Stimulated activated CD4-positive, alpha-beta T cell treated with anti-CD3 and anti-CD28 coated beads, Interleukin-15, amount 100 ng/mL, for 1 hour (primary cell): ENCODE measurements at regions not wholly inside any gene's neighbourhood (a gene's known extent, or its start where the extent isn't known, plus 50 kb on each side); places are given as distances from the start of the nearest gene placed in this dataset.

Experiments used
- DNase-seq, 2 donors: peaks; one replicate each; pipeline ENCODE4 v3.0.0-alpha.2; 2020; ENCODE audit warnings: low read depth in 1 of 2, low spot score in 1 of 2

- no peak for DNase-seq
Observed at GRCh38 chr10:78688901-78689583, 379.7 kb upstream of the ZMIZ1 start.

DNA sequence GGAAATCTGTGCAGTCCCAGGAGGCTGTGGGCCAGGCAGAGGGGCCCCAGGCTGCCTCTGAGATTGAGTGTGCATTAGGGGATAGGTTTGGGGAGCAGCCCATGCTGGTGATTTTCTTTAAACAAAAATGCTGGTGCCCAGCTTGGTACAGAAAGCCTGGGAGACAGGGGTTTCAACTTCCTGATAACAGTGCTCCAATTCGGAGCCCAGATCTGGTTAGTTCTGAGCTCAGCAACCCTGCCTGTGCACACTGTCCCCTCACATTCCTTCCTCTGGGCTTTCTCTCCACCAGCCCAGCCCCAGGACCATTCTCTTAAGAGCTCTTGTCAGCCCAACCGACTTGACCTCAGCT lies 379.2 kb upstream of the ZMIZ1 start:
- no peak for DNase-seq

GRCh38 chr10:78690354-78691111 lies 378.2 kb upstream of the ZMIZ1 start:
- DNase-seq: no peak

GRCh38 chr10:78691301-78692030 lies 377.3 kb upstream of the ZMIZ1 start:
- DNase-seq: no peak

DNA sequence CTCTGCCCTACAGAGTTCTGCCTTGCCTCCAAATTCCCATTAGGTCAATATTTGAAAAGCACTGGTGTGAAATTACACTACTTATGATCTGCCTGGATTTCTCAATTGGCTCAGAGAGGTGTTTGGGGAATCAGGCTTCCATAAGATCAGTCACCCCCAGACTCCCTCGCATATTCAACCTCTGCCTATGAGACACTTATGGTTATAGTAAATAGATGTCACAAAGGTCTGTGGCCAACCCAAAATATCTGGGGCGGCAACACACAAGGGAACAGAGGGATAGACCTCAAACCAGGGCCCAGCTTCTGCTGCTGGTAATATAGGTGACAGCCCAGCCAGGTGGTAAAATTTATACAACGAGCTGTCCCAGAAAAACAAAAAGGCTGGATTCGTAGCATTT lies 376.7 kb upstream of the ZMIZ1 start:
- DNase-seq: no peak

- no peak for DNase-seq
Observed at GRCh38 chr10:78695846-78696245, 372.9 kb upstream of the ZMIZ1 start.

DNA sequence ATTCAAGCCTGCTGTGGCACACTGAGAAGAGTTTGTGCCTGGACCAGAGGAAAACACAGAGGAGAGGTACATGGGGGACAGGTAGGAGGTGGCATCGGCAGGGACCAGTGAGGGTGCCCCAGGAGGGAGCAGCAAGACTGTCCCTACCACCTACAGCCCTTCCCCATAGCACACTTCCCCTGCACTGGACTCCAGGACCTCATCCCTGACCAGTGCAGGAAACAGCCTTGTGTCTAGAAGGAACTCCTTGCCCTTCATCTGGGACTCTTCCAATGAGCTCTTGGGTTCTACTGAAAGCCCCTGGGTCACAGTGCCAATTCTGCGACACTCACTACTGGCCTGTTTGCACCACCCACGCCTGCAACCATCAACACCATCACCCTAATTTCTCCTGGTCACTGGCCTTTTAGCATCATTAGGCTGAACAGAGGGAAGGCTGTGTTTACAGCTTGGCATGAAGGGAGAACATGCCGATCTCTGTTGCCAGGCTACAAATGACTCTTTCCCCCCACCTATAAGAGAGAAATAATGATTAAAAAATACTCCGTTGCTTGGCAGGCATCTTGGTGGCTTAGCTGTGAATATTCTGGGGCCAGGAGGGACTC lies 371.9 kb upstream of the ZMIZ1 start:
- no peak for DNase-seq

- no peak for DNase-seq
Observed at GRCh38 chr10:78699971-78700370, 368.8 kb upstream of the ZMIZ1 start.

DNA sequence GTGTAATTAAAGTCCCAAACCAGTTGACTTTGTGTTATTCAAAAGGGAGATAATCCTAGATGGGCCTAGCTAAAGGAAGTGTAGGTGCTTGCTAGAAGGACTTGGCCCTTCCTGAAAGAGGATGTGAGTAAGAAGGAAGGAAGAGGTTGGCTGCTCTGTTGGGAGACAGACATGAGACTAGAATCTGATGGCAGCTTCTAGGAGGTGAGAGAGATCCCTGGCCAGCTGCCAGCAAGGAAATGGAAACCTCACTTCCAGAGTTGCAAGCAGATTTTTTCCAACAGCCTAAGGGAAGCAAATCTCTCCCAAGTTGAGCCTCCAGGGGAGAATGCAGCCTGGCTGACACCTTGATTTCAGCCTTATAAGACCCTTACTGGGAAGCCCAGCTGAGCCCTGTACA lies 368.4 kb upstream of the ZMIZ1 start:
- DNase-seq: no peak

GRCh38 chr10:78700816-78701520 lies 367.8 kb upstream of the ZMIZ1 start:
- DNase-seq: no peak

DNA sequence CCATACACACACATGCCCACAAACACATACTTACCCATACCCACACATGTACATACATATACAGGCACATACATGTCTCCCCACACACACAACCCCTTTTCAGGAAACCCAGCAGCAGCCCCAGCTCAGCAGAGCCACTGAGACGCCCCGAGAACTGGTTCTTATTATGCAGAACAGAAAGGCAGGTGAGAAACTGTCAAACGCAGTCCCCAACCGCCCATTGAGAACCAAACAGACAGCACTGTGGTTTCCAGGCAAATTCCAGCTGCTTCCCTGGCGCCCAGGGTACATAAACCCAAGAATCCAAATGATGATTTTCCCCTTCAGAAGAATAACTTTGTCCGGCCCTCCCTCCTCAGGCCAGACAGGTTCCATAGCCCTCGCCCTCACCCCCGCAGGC lies 366.6 kb upstream of the ZMIZ1 start:
- DNase-seq: no peak

DNA sequence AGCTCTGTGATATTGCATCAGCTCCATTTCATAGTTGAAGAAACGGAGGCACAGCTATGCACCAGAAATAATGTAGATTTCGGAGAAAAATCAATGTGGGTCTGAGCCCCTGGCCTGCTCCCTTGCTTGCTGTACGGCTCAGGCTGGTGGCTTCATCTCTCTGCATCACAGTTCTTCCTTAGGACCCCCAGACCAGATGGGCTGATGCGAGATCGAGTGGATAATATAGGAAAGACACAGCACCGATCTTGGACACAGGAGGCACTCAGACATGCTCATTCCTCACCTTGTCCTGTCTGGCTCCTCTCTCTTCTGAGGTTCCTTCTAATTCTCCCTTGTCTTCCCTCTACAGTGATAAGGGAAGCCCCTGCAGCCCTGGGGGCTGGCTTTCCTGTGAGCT lies 365.9 kb upstream of the ZMIZ1 start:
- no peak for DNase-seq

- DNase-seq: no peak
Observed at GRCh38 chr10:78703593-78703992, 365.2 kb upstream of the ZMIZ1 start.

DNA sequence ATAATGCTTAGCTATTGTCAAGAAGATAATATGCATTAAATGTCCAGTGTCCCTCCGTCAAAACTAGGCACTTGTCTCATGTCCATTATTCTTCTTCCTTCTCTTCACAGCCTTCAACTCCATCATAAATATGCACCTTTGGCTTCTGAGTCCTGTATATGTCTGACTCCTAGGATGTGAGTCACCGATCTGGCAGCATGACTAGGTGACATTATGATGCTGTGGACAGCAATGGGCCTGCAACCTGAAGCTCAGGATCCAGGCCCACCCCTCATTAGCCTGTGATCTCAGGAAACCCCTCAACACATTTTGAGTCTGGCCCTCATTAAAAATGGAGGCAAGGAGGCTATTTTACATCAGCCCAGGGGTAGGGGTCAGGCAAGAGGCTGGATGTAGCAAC lies 362.5 kb upstream of the ZMIZ1 start:
- DNase-seq: no peak

DNA sequence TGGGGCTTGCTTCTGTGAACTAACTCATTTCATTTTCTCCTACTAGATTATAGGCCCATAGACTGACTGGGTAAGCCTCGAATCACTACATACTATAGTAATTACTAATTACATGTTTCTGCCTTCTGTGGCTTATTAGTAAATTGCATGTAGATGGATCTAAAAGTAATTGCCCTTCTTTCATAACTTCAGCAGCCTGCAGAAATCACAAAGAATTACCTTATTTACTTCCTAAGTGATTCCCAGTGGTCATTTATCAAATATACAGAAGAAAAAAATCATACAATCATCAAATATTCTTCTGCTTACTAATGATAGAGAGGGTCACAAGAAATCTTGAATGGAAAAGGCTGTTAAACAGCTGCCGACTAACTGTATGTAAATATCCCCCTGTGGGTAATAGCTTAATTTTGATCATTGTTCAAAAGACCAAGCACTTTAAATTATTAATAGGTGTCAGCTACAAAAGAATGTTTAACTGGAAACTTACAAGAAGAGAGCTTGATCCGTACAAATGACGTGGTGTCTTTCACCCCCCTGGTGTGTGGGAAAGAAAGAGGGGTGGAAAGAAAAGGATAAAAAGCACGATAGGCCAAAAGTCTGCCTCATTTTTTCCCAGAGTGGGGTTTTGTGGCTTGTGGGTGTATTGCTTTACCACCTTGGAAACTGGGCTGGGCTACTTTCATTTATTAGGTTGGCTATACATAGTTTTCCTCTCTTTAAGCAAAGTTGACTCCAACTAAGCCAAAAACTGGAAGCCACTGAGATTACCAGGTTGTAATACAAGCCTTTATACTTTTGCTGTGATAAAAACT lies 361.8 kb upstream of the ZMIZ1 start:
- no peak for DNase-seq

GRCh38 chr10:78707745-78708144 lies 361.0 kb upstream of the ZMIZ1 start:
- no peak for DNase-seq

- DNase-seq: no peak
Observed at GRCh38 chr10:78712147-78712546, 356.6 kb upstream of the ZMIZ1 start.

- no peak for DNase-seq
Observed at GRCh38 chr10:78713659-78714058, 355.1 kb upstream of the ZMIZ1 start.

DNA sequence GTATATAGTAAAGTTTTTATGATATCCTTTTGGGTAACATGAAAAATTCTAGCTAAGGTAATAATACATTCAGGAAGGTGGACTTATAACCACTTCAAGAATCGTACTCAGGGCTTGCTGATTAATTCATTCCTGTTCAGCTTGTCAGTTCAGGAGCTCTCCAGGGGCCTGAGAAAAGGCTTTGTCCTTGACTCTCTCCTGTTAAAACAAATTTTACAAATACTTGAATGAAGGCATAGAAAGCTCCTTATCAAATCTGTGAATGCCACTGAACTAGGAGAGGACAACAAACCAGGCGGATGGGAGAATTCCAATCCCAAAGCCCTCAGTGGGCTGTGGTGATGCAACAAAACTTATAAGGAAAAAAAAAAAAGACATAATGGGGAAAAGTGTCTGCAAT lies 354.5 kb upstream of the ZMIZ1 start:
- no peak for DNase-seq

DNA sequence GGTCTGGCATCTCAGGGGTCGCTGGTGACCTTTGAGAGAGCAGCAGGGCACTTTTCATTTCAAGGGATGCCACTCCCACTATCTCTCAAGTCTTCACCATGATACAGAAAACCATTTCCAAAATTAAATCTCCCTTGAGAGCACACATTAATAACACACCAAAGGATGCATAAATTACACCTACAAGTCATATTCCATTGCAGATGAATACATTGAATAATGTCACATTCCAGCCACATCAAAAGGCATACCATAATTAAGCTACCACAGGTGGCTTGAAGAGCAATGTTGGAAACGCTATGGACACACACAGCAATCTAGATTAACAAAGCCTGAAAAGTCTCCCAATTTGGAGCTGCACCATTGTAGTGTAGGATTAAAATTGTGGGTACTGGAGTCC lies 353.3 kb upstream of the ZMIZ1 start:
- no peak for DNase-seq
